ENCODE measurements at regions not wholly inside any gene's neighbourhood (a gene's known extent, or its start where the extent isn't known, plus 50 kb on each side); places are given as distances from the start of the nearest gene placed in this dataset.

DNA sequence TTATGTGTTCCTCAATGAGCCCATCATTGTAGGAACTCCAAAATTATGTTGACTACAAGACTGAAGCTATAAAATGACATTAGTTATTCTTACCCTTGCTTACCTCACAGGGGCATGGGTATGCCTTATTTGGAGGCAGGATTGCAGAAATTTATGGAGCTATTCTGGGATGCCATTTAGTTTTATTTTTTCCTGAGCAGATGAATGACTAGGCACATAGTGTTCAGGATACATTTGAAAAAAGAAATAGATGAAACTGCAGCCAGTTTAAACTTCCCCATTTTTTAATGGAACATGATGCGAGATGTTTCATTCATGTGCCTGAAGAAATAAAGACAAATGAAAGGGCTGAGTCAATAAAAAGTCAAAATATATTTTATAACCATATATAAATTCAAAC lies 399.2 kb upstream of the JAG1 start (continued):
- TF ChIP-seq, protein P1, sequence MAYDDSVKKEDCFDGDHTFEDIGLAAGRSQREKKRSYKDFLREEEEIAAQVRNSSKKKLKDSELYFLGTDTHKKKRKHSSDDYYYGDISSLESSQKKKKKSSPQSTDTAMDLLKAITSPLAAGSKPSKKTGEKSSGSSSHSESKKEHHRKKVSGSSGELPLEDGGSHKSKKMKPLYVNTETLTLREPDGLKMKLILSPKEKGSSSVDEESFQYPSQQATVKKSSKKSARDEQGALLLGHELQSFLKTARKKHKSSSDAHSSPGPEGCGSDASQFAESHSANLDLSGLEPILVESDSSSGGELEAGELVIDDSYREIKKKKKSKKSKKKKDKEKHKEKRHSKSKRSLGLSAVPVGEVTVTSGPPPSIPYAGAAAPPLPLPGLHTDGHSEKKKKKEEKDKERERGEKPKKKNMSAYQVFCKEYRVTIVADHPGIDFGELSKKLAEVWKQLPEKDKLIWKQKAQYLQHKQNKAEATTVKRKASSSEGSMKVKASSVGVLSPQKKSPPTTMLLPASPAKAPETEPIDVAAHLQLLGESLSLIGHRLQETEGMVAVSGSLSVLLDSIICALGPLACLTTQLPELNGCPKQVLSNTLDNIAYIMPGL (CRISPR knock-in tag; IDR thresholded peaks at IDR 0.05; ENCODE audit: borderline replicate concordance in 1 of 2, low read depth in 1 of 2): no peak
- TF ChIP-seq, protein P2, sequence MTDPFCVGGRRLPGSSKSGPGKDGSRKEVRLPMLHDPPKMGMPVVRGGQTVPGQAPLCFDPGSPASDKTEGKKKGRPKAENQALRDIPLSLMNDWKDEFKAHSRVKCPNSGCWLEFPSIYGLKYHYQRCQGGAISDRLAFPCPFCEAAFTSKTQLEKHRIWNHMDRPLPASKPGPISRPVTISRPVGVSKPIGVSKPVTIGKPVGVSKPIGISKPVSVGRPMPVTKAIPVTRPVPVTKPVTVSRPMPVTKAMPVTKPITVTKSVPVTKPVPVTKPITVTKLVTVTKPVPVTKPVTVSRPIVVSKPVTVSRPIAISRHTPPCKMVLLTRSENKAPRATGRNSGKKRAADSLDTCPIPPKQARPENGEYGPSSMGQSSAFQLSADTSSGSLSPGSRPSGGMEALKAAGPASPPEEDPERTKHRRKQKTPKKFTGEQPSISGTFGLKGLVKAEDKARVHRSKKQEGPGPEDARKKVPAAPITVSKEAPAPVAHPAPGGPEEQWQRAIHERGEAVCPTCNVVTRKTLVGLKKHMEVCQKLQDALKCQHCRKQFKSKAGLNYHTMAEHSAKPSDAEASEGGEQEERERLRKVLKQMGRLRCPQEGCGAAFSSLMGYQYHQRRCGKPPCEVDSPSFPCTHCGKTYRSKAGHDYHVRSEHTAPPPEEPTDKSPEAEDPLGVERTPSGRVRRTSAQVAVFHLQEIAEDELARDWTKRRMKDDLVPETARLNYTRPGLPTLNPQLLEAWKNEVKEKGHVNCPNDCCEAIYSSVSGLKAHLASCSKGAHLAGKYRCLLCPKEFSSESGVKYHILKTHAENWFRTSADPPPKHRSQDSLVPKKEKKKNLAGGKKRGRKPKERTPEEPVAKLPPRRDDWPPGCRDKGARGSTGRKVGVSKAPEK (CRISPR knock-in tag; IDR thresholded peaks at IDR 0.05; ENCODE audit: borderline replicate concordance): no peak
- TF ChIP-seq, protein P3, sequence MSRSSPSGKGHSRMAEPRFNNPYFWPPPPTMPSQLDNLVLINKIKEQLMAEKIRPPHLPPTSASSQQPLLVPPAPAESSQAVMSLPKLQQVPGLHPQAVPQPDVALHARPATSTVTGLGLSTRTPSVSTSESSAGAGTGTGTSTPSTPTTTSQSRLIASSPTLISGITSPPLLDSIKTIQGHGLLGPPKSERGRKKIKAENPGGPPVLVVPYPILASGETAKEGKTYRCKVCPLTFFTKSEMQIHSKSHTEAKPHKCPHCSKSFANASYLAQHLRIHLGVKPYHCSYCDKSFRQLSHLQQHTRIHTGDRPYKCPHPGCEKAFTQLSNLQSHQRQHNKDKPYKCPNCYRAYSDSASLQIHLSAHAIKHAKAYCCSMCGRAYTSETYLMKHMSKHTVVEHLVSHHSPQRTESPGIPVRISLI (CRISPR knock-in tag; IDR thresholded peaks at IDR 0.05; ENCODE audit: borderline replicate concordance): no peak
- no peak for TF ChIP-seq YEATS2 (CRISPR knock-in tag; IDR thresholded peaks at IDR 0.05; ENCODE audit: borderline replicate concordance)

DNA sequence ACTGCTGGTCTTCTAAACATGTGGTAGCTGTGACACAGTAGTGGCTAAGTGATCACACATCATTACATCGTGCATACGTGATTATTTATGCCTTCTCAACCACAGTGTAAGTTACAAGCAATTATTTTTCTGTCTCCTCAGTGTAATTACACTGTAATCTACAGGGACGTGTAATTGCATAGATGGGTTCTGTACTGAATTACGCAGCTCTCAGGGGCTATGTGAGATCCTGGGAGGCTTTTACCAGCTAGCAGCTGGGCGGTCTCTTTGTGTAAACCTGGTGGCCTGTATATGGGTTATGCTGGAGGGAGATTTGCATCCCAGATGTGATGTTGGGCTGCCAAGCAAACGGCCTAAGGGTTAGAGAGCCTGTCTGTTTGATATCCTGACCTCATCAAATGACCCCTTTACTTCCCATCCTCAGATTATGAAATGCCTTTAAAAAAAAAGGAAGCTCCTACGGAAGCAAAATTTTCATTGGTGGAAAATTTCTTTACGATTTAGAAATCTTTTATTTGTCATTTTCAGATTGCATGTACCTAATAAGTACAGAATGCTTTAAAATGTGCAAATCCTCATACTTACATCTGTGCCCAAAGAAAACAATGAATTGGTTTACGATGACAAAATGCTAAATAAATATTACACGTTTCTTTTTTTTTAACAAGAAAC lies 402.8 kb upstream of the JAG1 start:
- DNase-seq (ENCODE audit: low spot score): no peak
- no peak overlapping the region for H3K9ac ChIP-seq (ENCODE audit: insufficient read depth, low read depth, low read length)
- intact Hi-C loops (cut with micrococcal nuclease; ENCODE audit: unreplicated experiment) (no loop called here), in situ Hi-C loops (cut with HindIII; ENCODE audit: extremely low pct_ligation_motif_present, low pct_unique_long_range_greater_than_20kb) (no loop called here)
- no peak overlapping the region for H3K4me3 ChIP-seq (replicated peaks in 1 of 3; ENCODE audit: insufficient read depth in 1 of 3, low read depth in 2 of 3, low read length in 3 of 3)
- no peaks in the 10 kb centered on the region for H3K4me1 ChIP-seq (ENCODE audit: insufficient read depth, low read length)
- H3K27me3 ChIP-seq (ENCODE audit: control insufficient read depth in 1 of 2, insufficient read depth in 2 of 2, low read length in 2 of 2): no peaks in the 10 kb centered on the region
- TF ChIP-seq, protein P4, sequence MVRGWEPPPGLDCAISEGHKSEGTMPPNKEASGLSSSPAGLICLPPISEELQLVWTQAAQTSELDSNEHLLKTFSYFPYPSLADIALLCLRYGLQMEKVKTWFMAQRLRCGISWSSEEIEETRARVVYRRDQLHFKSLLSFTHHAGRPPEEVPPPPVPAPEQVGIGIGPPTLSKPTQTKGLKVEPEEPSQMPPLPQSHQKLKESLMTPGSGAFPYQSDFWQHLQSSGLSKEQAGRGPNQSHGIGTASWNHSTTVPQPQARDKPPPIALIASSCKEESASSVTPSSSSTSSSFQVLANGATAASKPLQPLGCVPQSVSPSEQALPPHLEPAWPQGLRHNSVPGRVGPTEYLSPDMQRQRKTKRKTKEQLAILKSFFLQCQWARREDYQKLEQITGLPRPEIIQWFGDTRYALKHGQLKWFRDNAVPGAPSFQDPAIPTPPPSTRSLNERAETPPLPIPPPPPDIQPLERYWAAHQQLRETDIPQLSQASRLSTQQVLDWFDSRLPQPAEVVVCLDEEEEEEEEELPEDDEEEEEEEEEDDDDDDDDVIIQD (CRISPR knock-in tag; IDR thresholded peaks at IDR 0.05; ENCODE audit: low read depth): no peak
- TF ChIP-seq HDAC2 (CRISPR knock-in tag; IDR thresholded peaks at IDR 0.05) (no peak), ASH2L (IDR thresholded peaks at IDR 0.05; ENCODE audit: insufficient read length, low read depth, low read length) (no peak), ZNF12 (CRISPR knock-in tag; IDR thresholded peaks at IDR 0.05) (no peak)
- TF ChIP-seq, protein P5, sequence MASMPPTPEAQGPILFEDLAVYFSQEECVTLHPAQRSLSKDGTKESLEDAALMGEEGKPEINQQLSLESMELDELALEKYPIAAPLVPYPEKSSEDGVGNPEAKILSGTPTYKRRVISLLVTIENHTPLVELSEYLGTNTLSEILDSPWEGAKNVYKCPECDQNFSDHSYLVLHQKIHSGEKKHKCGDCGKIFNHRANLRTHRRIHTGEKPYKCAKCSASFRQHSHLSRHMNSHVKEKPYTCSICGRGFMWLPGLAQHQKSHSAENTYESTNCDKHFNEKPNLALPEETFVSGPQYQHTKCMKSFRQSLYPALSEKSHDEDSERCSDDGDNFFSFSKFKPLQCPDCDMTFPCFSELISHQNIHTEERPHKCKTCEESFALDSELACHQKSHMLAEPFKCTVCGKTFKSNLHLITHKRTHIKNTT (CRISPR knock-in tag; IDR thresholded peaks at IDR 0.05): no peak
- H3K9me3 ChIP-seq (ENCODE audit: low read length): no peaks in the 10 kb centered on the region
- 15% methylated on average over 10 of the region's 10 CpGs for whole genome bisulfite sequencing (ENCODE audit: low lambda C conversion rate)
- BruUV-seq (replicated peaks): no TSS peak
- no peaks in the 10 kb centered on the region for H3K79me2 ChIP-seq (ENCODE audit: insufficient read depth, low read length)
- H3K27ac ChIP-seq (ENCODE audit: extremely low read length, insufficient read depth, low read length): no peak overlapping the region
- POLR2A ChIA-PET: no interaction called here
- no peak overlapping the region for H2AFZ ChIP-seq (ENCODE audit: low read length)
- H3K36me3 ChIP-seq (replicated peaks in 1 of 2; ENCODE audit: control insufficient read depth in 1 of 2, insufficient read depth in 2 of 2, low read length in 2 of 2): no peaks in the 10 kb centered on the region
- H4K20me1 ChIP-seq (ENCODE audit: insufficient read depth, low read length): no peaks in the 10 kb centered on the region
- CTCF ChIA-PET (ENCODE audit: low intra/inter-chr PET ratio, low total read pairs): no interaction called here
- no peak for FAIRE-seq
- ATAC-seq: no peak
- H3K4me2 ChIP-seq (ENCODE audit: low read depth, low read length): no peak overlapping the region
